Common myeloid progenitor, CD34-positive (primary cell): ENCODE measurements at regions not wholly inside any gene's neighbourhood (a gene's known extent, or its start where the extent isn't known, plus 50 kb on each side); places are given as distances from the start of the nearest gene placed in this dataset.

Experiments
- CTCF ChIA-PET: fragments of 350-600 bp; sonication (Branson Sonifier 250); formaldehyde crosslinking; loops from one replicate; lab custom pipeline; 2021; ENCODE audit warnings: antibody characterized with exemption; lab: Charles Lee
- POLR2A ChIA-PET: fragments of 350-600 bp; sonication (Branson Sonifier 250); formaldehyde crosslinking; loops from one replicate; lab custom pipeline; 2021; ENCODE audit warnings: antibody characterized with exemption; lab: Charles Lee
- DNase-seq, 3 donors: peaks; one replicate each; pipeline versions ENCODE4 v3.0.0 to v3.0.0-alpha.2; 2013
- H3K27ac ChIP-seq, 2 experiments: 1 replicate in 1 of 2; 2 replicates in 1 of 2; pipeline ENCODE4 v1.7.0; 2013; ENCODE audit warnings: inconsistent platforms in 2 of 2, low read length in 2 of 2, mild to moderate bottlenecking in 2 of 2, low read depth in 1 of 2, moderate library complexity in 1 of 2; ENCODE audit not compliant: severe bottlenecking in 2 of 2, insufficient read depth in 1 of 2, poor library complexity in 1 of 2
- H3K27me3 ChIP-seq, 5 experiments: replicated peaks in 2 of 5; 1 replicate in 3 of 5; 2 replicates in 2 of 5; pipeline versions ENCODE4 v1.6.1 to v1.7.0; 2013; ENCODE audit warnings: low read length in 4 of 5, mild to moderate bottlenecking in 2 of 5, moderate library complexity in 2 of 5, inconsistent platforms in 1 of 5; ENCODE audit not compliant: insufficient read depth in 5 of 5, control insufficient read depth in 4 of 5
- H3K36me3 ChIP-seq, 4 experiments: 1 replicate in 2 of 4; 2 replicates in 2 of 4; pipeline versions ENCODE4 v1.6.1 to v1.7.0; 2013; ENCODE audit warnings: low read length in 3 of 4, control low read depth in 1 of 4, mild to moderate bottlenecking in 1 of 4; ENCODE audit not compliant: control insufficient read depth in 4 of 4, insufficient read depth in 4 of 4
- H3K4me1 ChIP-seq, 4 experiments: 1 replicate in 3 of 4; 2 replicates in 1 of 4; pipeline versions ENCODE4 v1.6.1 to v1.7.1; 2013; ENCODE audit warnings: low read length in 3 of 4, mild to moderate bottlenecking in 3 of 4, control low read depth in 1 of 4, inconsistent platforms in 1 of 4, moderate library complexity in 1 of 4; ENCODE audit not compliant: control insufficient read depth in 4 of 4, insufficient read depth in 4 of 4; ENCODE audit errors: control extremely low read depth in 1 of 4
- H3K4me3 ChIP-seq, 7 experiments: 1 replicate in 4 of 7; 2 replicates in 3 of 7; pipeline versions ENCODE4 v1.5.1 to v1.7.0; 2013; ENCODE audit warnings: mild to moderate bottlenecking in 7 of 7, low read length in 6 of 7, moderate library complexity in 6 of 7, inconsistent platforms in 2 of 7, low read depth in 2 of 7, control low read depth in 1 of 7; ENCODE audit not compliant: insufficient read depth in 4 of 7, control insufficient read depth in 1 of 7; ENCODE audit errors: extremely low read depth in 1 of 7
- H3K9me3 ChIP-seq, 5 experiments: 1 replicate in 4 of 5; 2 replicates in 1 of 5; pipeline versions ENCODE4 v1.6.1 to v1.7.1; 2013; ENCODE audit warnings: low read length in 4 of 5, mild to moderate bottlenecking in 2 of 5, inconsistent platforms in 1 of 5, low read depth in 1 of 5, moderate library complexity in 1 of 5; ENCODE audit not compliant: control insufficient read depth in 4 of 5, insufficient read depth in 2 of 5; ENCODE audit errors: control extremely low read depth in 1 of 5
- WGBS: methylation state at CpG from one replicate; pipeline ENCODE4 v1.1.5; 2013; ENCODE audit not compliant: insufficient coverage; 5-methylcytosine and 5-hydroxymethylcytosine counted together

- peaks cover 0 to 13% (median 3%) of the 10 kb centered on the region in 4 experiments for H3K4me1 ChIP-seq
- no peak overlapping the region for H3K27ac ChIP-seq
- no peaks in the 10 kb centered on the region for H3K9me3 ChIP-seq
- H3K36me3 ChIP-seq = no peaks in the 10 kb centered on the region
- 100% methylated on average over 1 of the region's 2 CpGs for WGBS
- ChIA-PET CTCF (interaction anchor here (0.6 kb wide), 1 partner anchor 53 kb away, joined by 4 read pairs; no protein-coding TSS in a partner anchor), POLR2A (no interaction called here)
- H3K27me3 ChIP-seq = no peaks in the 10 kb centered on the region
- peak in 2 of 3 donors; percentile 31 to 46 for DNase-seq
- no peak overlapping the region for H3K4me3 ChIP-seq
These were observed 88.4 kb upstream of the CEP85L start for GRCh38 chr6:118739696-118740353.

- no peak for DNase-seq
- 93% methylated on average over 3 of the region's 4 CpGs for WGBS
- Histone ChIP-seq H3K36me3 (no peaks in the 10 kb centered on the region), H3K4me1 (peaks cover 0 to 13% (median 2%) of the 10 kb centered on the region in 4 experiments), H3K4me3 (no peak overlapping the region), H3K27ac (no peak overlapping the region), H3K27me3 (no peaks in the 10 kb centered on the region), H3K9me3 (no peaks in the 10 kb centered on the region)
- POLR2A ChIA-PET = no interaction called here
- CTCF ChIA-PET = no interaction called here
These were observed 85.0 kb upstream of the CEP85L start for GRCh38 chr6:118736440-118736839.

GRCh38 chr6:118735320-118735719 is 83.9 kb upstream of the CEP85L start:
- DNase-seq = peak in 1 of 3 donors; percentile 37
- no peak overlapping the region for H3K27ac ChIP-seq
- CTCF ChIA-PET = no interaction called here
- no CpG with 5 or more reads among the region's 2 CpGs for WGBS
- no peaks in the 10 kb centered on the region for H3K27me3 ChIP-seq
- H3K4me3 ChIP-seq = no peak overlapping the region
- peaks cover 0 to 10% (median under 1%) of the 10 kb centered on the region in 4 experiments for H3K4me1 ChIP-seq
- no peaks in the 10 kb centered on the region for H3K9me3 ChIP-seq
- no peaks in the 10 kb centered on the region for H3K36me3 ChIP-seq
- POLR2A ChIA-PET = no interaction called here

GRCh38 chr6:118725944-118726343 is 74.6 kb upstream of the CEP85L start:
- POLR2A ChIA-PET = interaction anchor here (0.6 kb wide), 1 partner anchor 52 kb away, joined by 3 read pairs; no protein-coding TSS in a partner anchor
- CTCF ChIA-PET = no interaction called here
- WGBS = 100% methylated on average over 1 of the region's 5 CpGs

GRCh38 chr6:118724211-118724610 is 72.8 kb upstream of the CEP85L start:
- WGBS = no CpG with 5 or more reads among the region's 3 CpGs
- Histone ChIP-seq H3K4me3 (no peak overlapping the region), H3K4me1 (peaks cover 0 to 9% (median 2%) of the 10 kb centered on the region in 4 experiments), H3K27me3 (no peaks in the 10 kb centered on the region), H3K27ac (no peak overlapping the region), H3K9me3 (no peaks in the 10 kb centered on the region), H3K36me3 (no peaks in the 10 kb centered on the region)
- CTCF ChIA-PET = no interaction called here
- DNase-seq = no peak
- POLR2A ChIA-PET = no interaction called here

More at GRCh38 chr6:118725944-118726343, 74.6 kb upstream of the CEP85L start:
- Histone ChIP-seq H3K4me3 (no peak overlapping the region), H3K27ac (no peak overlapping the region), H3K9me3 (no peaks in the 10 kb centered on the region), H3K4me1 (no peaks in the 10 kb centered on the region), H3K36me3 (no peaks in the 10 kb centered on the region), H3K27me3 (no peaks in the 10 kb centered on the region)
- DNase-seq = no peak

- no peaks in the 10 kb centered on the region for H3K27me3 ChIP-seq
- H3K36me3 ChIP-seq = no peaks in the 10 kb centered on the region
- ChIA-PET CTCF (no interaction called here), POLR2A (no interaction called here)
- peaks cover 0 to 15% (median 3%) of the 10 kb centered on the region in 4 experiments for H3K4me1 ChIP-seq
- H3K4me3 ChIP-seq = no peak overlapping the region
- no peaks in the 10 kb centered on the region for H3K9me3 ChIP-seq
- no peak for DNase-seq
- H3K27ac ChIP-seq = no peak overlapping the region
- WGBS = 100% methylated on average over 5 of the region's 8 CpGs
These were observed 71.7 kb upstream of the CEP85L start for GRCh38 chr6:118722829-118723813.

GRCh38 chr6:118720125-118720473 is 68.7 kb upstream of the CEP85L start:
- no peaks in the 10 kb centered on the region for H3K27me3 ChIP-seq
- CTCF ChIA-PET = no interaction called here
- no peaks in the 10 kb centered on the region for H3K9me3 ChIP-seq
- POLR2A ChIA-PET = no interaction called here
- H3K4me1 ChIP-seq = peaks cover 0 to 19% (median 3%) of the 10 kb centered on the region in 4 experiments
- no peak overlapping the region for H3K4me3 ChIP-seq
- H3K36me3 ChIP-seq = no peaks in the 10 kb centered on the region
- DNase-seq = no peak
- no peak overlapping the region for H3K27ac ChIP-seq
